ENCODE measurements at regions not wholly inside any gene's neighbourhood (a gene's known extent, or its start where the extent isn't known, plus 50 kb on each side); places are given as distances from the start of the nearest gene placed in this dataset.
"Not testable (repeated sequence)": the region's sequence is repeated elsewhere in the genome, so short reads cannot be mapped to it uniquely, and the experiment has no call there.

GRCh38 chr2:114345246-114345645 is 97.2 kb upstream of the DPP10 start:
- DNase-seq (ENCODE audit: extremely low read depth in 1 of 11, low read depth in 9 of 11, low spot score in 4 of 11) = no peak

- no peak for DNase-seq (ENCODE audit: extremely low read depth in 1 of 11, low read depth in 9 of 11, low spot score in 4 of 11)
Observed at GRCh38 chr2:114346658-114347057, 95.8 kb upstream of the DPP10 start.

- DNase-seq (ENCODE audit: extremely low read depth in 1 of 11, low read depth in 9 of 11, low spot score in 4 of 11) = no peak
Observed at GRCh38 chr2:114350186-114350725, 92.2 kb upstream of the DPP10 start.

GRCh38 chr2:114352988-114353387 is 89.5 kb upstream of the DPP10 start:
- DNase-seq (ENCODE audit: extremely low read depth in 1 of 11, low read depth in 9 of 11, low spot score in 4 of 11) = no peak

- no peak for DNase-seq (ENCODE audit: extremely low read depth in 1 of 11, low read depth in 9 of 11, low spot score in 4 of 11)
Observed at GRCh38 chr2:114354199-114354598, 88.2 kb upstream of the DPP10 start.

- no peak for DNase-seq (ENCODE audit: extremely low read depth in 1 of 11, low read depth in 9 of 11, low spot score in 4 of 11)
Observed at GRCh38 chr2:114368705-114369104, 73.7 kb upstream of the DPP10 start.

- DNase-seq (ENCODE audit: extremely low read depth in 1 of 11, low read depth in 9 of 11, low spot score in 4 of 11) = not testable (repeated sequence)
Observed at GRCh38 chr2:114371721-114372120, 70.7 kb upstream of the DPP10 start.

- no peak for DNase-seq (ENCODE audit: extremely low read depth in 1 of 11, low read depth in 9 of 11, low spot score in 4 of 11)
Observed at GRCh38 chr2:114373591-114373990, 68.8 kb upstream of the DPP10 start.

- DNase-seq (ENCODE audit: extremely low read depth in 1 of 11, low read depth in 9 of 11, low spot score in 4 of 11) = no peak
Observed at GRCh38 chr2:114384441-114384840, 58.0 kb upstream of the DPP10 start.

GRCh38 chr2:114389021-114389420 is 53.4 kb upstream of the DPP10 start:
- no peak for DNase-seq (ENCODE audit: extremely low read depth in 1 of 11, low read depth in 9 of 11, low spot score in 4 of 11)

Data from renal cortex interstitium (tissue), 11 donors.